ENCODE measurements at regions not wholly inside any gene's neighbourhood (a gene's known extent, or its start where the extent isn't known, plus 50 kb on each side); places are given as distances from the start of the nearest gene placed in this dataset.
"Not testable (repeated sequence)": the region's sequence is repeated elsewhere in the genome, so short reads cannot be mapped to it uniquely, and the experiment has no call there.

DNA sequence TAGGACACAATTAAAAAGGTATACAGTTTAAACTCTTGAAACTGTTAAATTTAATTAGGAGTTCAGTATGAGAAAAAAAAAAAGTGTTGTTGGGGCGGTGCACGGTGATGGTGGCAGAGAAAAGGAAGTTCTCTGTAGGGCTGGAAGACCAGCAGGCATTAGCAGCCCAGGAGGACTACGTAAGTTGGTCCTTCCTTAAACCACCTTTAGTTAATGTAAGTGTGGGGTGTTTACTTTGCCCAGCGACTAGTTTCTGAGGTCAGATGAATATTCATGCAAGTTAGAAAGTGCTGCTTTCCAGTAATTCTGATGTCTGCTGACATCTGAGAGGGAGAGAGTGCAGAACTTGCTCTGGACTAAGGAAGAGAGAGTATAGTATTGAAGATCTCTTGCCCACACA, 54.9 kb downstream of the NKX2-1 start:
- no peak for DNase-seq

DNA sequence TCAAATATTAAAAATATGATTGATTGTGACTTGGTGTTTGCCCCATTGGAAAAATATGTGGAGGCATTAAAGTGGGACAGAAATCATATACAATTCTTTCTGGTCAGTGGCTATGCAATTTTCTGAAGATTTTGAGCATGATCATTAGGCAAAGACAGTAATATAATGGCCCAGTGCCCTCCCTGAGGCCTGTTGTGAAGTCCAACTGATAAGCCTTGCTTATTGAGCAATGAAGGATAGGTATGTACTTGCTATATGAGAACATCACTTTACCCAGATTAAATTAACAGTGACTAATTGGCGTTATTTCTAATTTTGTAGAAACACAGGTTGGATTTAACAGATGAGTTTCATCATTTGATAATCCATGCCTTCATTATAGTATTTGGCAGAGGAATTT, 57.1 kb downstream of the NKX2-1 start:
- no peak for DNase-seq

DNA sequence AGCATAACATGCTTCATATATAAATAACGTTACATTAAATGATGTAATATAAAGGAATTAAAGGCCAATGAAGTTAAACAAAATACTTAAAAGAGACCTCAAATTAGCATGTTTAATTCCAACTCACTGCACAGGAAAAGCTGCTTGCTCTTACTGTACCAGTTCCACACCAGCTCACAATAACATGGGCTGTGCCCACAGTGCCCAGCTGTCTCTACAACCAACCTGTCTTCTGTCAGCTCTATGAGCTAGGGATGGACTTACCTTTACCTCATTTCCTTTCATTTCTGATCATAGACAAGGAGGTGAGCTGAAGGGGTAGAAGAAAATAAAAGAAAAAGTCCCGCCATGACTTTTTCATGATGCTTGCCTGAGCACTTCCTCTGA, 64.8 kb downstream of the NKX2-1 start:
- no peak for DNase-seq

DNA sequence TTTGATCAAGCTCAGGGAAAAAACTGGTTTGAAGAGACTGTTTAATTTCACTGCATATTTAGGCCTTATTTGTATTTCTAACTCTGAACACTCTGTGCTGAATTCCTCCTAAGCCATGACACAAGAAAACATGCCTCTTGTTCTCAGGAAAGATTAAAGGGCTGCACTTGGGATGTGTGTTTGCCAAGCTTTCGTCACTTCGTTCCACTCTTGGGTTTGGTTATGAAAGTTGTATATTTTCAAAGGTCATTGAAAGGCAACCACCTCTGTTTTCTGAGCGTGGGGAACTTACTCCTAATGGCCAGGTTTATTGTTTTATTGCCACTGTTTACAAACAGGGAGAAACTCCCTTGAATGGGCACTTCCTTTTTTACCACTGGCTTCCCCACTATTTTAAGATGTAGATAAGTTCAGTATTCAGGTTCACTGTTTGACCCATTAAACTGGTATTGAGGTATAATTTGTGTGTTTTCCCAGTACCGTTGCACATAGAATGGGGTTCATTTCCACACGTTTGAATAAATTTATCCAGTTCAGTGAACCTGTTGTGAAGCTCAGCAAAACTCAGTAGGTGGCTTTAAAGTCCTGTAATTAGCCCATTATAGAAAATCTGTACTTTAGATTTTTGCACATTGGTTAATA, 65.3 kb downstream of the NKX2-1 start:
- DNase-seq = no peak

DNA sequence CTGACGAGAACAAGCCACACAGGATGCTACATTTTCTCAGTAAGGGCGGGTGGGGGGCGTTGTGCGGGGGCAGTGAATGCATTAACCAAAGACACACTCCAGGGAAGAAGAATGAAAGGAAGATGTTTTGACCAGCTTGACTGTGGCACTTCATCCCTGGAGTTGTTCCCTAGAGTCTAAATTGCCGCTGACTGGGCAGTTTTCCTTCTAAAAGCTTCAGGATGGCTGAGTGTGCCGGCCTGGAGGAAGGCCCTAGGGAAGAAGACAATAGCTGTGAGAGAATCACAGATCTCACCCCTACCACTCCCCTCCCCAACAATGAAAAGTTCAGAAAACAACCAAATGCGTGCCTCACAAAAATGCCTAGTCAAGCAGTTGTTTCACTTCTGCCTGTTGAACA, 67.2 kb downstream of the NKX2-1 start:
- no peak for DNase-seq

DNA sequence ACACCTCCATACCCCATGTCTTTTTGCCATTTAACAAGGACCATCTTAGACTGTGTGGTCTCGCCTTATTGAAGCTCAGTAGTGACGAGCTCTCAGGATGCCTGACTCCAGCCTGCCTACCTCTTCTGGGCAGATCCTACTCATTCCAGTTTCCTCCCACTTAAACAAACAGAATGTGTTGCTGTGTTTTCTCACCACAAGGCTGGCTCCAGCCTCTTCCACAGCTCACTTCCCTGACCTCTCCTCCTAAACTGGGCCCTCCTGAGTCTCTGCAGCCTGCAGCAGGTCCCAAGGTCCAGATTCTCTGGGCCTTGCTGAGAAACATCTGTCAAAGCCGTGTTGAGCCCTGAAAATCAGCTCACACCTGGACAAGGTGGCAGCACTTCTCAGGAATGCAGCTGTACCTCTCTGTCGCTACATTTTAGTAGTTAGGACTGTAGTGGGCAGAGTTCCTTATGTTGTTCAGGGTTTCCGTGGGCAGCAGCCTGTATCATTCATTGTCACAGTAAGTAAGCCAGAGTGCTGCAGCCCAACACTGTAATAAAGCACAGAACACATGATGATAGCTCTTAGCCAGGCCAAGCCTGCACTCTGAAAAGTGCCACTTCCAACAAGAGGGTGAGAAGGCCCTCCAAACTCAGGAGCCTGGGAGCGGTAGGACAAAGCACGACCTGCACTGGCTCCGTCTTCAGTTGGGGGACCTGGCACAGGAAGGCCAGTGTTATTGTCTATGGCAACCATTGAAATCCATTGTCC, 68.5 kb downstream of the NKX2-1 start:
- DNase-seq = no peak

DNA sequence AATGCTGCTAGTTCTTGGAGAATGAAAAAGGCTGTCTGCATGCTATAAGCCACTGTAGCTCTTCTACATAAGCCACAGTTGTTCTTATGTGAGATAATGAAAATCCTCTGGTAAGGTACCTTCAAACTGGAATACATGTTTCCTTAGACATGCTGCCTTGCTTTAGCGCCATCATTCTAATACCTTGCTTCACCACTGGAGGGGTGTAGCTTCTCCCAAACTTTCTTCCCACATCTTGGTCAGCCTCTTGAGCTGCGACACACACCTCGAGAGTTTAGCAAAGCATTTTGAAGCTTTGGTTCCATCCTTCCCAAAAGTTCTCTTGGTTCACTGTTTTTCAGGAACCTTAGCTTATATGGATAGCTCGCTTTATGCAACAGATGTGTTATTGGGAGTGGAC, 69.5 kb downstream of the NKX2-1 start:
- DNase-seq = no peak

DNA sequence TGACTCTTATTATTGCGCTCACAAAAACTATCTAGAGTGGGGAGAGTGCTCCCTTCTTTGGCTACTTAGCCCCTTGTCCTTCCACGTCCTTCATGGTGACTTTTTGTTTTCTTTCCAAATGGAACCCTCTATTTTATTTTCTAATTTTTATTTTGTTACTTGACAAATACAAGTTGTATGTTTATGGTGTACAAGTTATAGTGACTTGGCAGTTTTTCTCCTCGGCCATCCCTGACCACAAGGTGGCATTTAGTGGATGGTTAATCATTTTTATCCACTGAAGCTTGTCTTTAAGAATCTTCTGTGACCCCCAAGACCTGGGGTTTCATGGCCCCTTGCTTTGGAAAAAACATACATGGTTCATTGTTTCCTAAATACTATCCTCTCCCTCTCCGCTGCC, 70.1 kb downstream of the NKX2-1 start:
- DNase-seq = no peak

DNA sequence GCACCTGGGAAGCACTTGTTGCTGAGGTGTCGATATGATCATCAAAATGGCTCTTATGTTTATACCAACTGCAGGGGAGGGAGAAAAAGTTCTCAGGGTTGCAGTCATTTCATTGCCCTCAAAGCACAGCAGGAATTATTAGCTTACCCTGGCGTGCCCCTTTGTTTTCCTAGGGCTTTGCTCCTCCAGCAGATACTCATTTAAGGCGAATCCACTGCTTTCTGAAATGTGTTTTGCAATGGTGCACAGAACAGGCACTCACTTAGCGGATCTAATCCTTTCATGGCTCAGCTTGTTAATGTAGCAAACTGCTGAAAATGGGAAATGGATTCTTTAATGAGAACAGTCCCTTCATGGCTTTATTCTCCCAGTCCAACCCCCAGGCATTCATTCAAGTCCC, 76.7 kb downstream of the NKX2-1 start:
- no peak for DNase-seq

DNA sequence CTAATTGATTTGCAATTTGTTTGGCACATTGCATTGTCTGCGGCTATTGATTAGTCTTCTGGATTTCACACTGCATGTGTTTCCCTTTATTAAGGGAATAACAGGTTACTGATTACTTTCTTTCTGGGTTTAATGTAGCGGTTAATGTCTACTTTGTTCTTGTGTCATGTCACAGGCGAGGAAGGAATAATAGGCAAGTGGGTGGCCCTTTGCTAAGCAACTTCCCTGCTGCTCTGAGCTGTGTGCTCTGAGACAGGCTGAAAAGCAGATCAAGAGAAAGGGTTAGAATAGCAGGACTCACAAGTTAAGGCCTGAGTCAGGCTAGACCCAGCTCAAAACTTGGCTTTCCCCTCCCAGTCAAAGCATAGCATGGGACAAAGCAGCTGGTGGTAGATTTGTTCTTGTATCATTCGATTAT, 77.2 kb downstream of the NKX2-1 start:
- no peak for DNase-seq

DNA sequence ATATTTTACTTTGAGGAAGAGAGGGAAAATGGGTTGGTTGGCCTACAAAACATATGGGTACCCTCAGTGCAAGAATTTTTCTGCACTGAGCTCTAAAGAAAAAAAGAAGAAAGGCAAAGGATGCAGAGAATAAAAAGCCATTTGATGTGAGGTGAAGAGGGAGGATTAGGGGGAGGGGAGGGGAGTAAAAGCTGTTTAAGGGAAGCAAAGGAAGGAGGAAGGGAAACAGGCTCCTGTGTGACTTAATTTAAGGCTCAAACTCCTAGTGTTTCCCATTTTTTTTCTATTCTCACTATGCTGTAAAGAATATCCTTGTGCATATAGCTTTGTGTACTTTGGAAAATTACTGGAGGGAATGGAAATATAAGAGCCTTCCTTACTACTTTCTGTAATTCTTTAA, 78.7 kb downstream of the NKX2-1 start:
- DNase-seq = no peak

DNA sequence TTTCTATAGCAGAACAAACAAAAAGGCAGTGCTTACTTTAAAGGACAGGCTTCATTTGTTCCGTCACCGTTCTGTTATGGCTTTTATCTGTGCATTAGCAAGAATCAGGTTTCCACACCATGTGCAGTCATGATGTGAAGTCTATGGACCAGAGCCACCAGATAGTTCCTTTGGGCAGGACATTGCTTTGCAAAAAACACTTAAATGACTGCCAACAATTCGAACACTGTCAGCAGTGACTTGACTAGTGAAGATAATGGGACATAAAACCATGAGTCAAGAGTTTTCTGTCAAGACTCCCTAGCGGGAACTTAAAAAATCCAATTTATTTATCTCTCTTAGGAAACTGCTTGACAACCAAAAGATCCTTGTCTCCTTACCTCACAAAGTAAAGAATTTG, 80.3 kb downstream of the NKX2-1 start:
- DNase-seq = no peak

DNA sequence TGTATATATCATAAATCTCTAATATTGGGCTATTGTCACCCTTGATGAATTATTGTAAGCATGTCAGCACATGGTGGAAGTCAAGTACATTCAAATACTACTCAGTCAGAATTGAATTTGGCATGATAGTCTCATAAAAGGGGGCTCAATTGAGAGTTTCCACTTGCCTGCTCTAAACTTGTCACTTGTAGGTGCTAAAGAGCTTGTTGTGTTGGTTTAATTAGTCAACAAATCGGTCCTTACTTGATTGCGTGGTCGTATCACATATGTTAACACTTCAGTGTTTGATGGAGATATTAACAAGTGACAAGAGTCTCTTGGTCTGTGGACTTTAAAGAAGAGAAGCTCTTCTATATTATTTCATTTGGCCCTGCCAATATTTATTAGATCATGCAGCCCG, 81.1 kb downstream of the NKX2-1 start:
- DNase-seq = no peak

DNA sequence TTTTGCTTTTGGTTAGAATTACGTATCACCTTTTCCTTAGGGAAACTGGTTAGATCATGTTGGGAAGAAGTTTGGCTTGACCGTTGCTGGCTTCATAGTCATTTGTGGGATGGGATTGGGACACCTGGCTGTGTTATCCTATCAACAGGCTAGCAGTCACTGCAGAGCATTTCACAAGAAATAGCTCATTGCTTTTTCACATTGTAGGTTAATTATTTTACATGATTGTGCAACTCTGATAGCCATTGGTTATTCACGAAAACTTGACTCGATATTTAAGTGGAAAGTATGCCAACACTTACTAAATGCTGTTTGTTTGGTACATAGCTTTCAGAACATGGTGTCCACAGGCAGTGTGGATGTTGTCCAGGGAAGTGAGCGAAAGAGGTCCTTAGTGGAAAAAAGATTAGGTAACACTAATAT, 89.4 kb downstream of the NKX2-1 start:
- DNase-seq = no peak

DNA sequence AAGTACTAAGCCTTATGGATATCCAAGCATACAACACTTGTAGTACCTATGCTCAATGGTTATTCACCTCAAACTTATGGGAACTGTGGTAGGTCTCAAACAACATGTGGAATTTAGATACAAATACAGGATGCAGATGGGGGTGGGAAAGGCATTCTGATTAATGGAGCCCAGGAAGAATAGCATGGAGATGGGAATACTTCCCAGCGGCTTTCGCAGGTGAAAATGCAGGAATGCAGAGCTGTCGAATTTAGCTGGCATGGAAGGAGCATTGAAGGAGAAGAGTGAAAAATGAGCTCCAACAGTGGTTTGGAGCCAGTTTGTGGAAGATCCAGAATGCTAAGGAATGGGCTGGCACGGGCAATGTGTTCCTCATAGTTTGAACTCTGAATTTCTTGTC, 89.9 kb downstream of the NKX2-1 start:
- no peak for DNase-seq

DNA sequence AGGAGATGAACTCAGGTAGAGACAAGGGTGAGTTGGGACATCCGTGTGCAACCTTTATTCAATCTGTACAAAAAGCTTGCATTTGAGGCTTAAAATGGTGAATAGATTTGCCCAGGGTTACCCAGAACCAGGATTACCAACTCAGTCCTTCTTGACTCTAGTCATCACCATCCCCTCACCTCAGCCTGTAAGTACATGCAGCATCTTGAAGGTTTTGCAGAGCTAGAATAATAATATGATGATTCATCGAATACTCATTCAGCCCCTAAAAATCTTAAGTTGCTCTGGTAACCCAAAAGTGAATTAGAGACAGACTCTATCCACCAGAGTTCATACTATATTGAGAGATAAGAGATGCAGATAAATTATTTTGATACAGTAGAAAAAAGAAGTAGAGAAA, 90.3 kb downstream of the NKX2-1 start:
- DNase-seq = no peak

DNA sequence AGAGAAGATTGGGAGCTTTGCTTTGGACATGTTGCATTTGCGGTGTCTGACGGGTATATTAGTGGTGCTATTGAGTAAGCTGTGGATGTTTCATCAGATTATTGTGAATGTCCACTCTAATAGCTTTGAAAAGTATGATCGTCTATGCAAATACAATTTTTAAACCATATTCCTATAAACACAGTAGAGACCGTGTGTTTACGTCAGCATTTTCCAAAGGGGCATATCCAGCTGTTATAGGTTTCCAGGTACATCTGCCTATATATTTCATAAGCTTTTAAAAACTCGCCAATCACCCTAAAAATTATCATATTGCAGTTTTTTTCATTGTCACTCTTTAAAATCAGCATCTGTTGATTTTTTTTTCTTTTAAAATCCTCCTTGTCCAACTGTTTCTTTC, 91.7 kb downstream of the NKX2-1 start:
- no peak for DNase-seq

DNA sequence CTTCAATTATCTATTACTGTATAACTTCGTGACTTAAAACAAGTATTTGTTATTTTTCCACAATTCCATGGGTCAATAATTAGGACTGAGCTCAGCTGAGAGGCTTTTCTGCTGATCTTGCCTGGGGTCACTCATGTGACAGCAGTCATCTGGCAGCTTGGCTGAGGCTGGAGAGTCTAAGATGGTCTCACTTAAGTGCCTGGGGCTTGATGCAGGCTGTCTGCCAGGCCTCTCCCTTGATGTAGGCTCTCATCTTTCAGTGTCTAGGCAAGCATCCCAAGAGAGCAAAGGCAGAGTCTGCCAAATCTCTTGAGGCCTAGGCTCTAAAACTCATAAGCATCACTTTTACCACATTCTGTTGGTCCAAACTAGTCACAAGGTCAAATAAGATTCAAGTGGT, 93.2 kb downstream of the NKX2-1 start:
- DNase-seq = no peak

DNA sequence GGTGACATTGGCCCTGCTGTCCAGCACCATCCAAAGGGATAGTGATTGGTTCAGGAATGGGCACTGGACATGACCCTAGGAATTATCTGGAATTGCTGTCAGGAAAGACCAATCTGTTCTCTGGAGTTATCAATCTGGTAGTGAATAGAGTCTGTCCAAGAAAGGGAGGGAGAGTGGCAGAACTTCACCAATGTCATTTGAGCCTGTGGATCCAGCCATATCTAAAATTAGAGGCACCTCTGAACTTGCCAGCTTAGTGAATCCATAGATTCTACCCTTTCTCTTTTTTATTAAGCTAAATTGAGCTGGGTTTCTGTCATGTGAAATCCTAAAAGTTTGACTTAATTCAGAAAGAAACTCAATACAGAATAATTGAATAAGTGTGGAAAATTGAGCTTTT, 93.9 kb downstream of the NKX2-1 start:
- no peak for DNase-seq

DNA sequence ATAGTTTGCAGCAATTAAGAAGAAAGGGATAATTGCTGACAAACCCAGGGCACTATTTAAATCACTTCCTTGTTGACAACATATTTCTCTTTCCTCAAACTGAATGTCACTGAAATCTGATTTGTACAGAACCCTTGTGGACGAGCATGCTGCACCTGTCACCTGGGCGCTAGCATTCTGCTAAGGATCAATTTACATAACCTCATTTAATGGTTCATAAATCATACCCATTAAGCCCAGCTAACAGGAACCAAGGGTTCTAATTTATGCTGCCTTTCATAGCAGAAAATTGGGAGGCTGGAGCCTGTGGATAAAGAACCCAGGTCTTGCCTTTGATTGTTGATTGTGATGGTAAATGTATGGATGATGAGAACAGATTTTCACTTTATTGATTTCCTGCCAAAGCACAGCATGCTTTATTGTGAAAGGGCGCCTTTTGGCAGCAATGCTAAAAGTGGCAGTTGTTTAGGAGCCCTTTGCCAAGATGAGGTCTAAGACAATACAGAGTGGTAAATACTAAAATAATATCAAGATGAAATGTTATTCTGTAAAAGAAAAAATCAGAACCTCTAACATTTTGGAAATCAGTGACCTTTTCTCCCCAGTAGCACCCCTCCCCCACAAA, 95.4 kb downstream of the NKX2-1 start:
- DNase-seq = no peak

DNA sequence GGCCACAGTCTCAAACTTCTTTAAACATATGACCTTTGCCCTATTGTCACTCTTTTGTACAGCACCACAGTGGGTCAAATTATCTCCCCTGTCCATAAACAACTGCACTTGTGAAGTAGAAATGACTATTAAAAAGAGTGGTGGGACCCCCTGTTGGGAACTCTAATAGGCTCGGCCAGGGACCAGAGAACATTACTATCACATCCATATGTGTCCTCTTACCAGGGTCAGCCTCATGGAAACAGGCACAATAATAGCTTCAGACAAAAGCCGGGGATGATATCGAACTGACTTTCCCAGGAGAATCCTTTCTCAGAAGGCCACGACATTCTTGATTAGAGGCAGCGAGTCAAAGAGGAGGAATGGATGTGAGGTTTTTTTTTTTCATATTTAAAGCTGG, 96.6 kb downstream of the NKX2-1 start:
- DNase-seq = no peak

DNA sequence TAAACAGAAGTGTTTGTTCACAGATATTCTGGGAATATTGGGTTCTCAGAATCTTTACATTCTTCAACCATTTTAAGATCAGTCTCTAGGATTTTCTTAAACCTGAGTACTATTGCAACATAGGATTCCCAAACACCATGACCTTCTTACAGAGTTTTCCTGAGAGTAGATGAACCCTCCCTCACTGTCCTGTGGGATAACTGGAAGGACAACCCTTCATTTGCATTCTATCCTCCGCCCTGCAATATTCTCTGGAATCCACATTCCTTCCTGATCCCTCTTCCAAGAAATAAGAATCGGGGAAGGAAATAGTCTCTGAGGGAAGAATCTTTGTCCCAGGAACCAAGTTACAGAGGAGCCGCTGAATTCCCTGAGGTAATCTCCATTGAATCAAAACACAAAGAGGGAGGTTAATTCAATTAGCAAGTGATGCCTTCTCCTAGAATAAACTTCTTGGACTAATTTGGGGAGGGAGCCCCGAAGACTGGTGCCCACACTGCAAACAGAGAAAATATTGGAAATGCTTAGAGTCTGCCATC, 99.8 kb upstream of the MBIP start:
- no peak for DNase-seq

DNA sequence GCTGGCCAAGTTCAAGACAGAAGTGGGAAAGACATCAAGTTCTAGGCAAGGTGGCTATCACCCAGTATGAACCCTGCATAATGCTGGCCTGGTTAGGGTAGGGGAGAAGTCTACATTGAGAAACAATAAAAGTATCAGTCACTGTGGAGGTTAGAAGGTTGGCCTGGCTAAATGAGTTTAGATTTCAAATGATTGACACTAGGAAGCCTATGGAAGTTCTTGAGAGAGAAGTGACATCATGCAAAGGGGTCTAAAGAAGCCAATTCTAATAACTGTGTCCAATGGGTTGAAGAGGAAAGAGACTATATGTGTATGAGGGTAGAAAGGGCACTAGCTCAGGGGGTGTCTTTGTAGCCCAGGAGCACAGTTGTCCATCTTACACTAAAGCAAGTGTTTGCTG, 98.5 kb upstream of the MBIP start:
- DNase-seq = no peak

DNA sequence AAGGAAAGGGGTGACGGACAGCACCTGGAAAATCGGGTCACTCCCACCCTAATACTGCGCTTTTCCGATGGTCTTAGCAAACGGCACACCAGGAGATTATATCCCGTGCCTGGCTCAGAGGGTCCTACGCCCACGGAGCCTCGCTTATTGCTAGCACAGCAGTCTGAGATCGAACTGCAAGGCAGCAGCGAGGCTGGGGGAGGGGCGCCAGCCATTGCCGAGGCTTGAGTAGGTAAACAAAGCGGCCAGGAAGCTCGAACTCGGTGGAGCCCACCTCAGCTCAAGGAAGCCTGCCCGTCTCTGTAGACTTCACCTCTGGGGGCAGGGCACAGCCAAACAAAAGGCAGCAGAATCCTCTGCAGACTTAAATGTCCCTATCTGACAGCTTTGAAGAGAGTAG, 91.5 kb upstream of the MBIP start:
- DNase-seq = not testable (repeated sequence)
